K562 (cell line): ENCODE measurements at regions not wholly inside any gene's neighbourhood (a gene's known extent, or its start where the extent isn't known, plus 50 kb on each side); places are given as distances from the start of the nearest gene placed in this dataset.

Source experiments
- ATAC-seq: fragments of 200-7000 bp; cut with Tn5 transposase; 3 replicates; pipeline ENCODE4 v1.9.1; 2020; ENCODE audit warnings: moderate library complexity
- BruUV-seq: library from RNA; stranded (reverse); fragments of 400-500 nt; replicated peaks from 2 replicates; lab custom pipeline; 2021; lab: Mats Ljungman, UMichigan
- CTCF ChIA-PET: fragments of 300-600 bp; formaldehyde crosslinking; extraction: SDS; loops from one replicate; lab custom pipeline; 2021; ENCODE audit warnings: low intra/inter-chr PET ratio; lab: Yijun Ruan, JAX
- POLR2A ChIA-PET: fragments of 300-600, 350-650 bp; sonication (Branson Sonifier 250); formaldehyde crosslinking; extraction: SDS; loops from one replicate; lab custom pipeline; 2021; ENCODE audit warnings: antibody characterized with exemption, inconsistent platforms; lab: Yijun Ruan, JAX
- DNase-seq, 4 experiments: peaks; one replicate each; pipeline versions ENCODE4 v3.0.0 to v3.0.0-alpha.2; 2011 to 2018; ENCODE audit warnings: low spot score in 3 of 4, mixed read lengths in 3 of 4; ENCODE audit errors: extremely low read depth in 1 of 4
- FAIRE-seq: peaks from 2 replicates; lab custom pipeline; 2011; peaks lifted over from hg19 to GRCh38; lab: Jason Lieb, UNC
- H2AFZ ChIP-seq: 2 replicates; pipeline ENCODE4 v1.6.0; 2011; ENCODE audit warnings: low read depth, low read length, control low read depth, inconsistent platforms
- H3K27ac ChIP-seq: fragments of 200-600 bp; 3 replicates; pipeline ENCODE4 v1.8.0; 2011; ENCODE audit warnings: low read depth, mild to moderate bottlenecking, control low read depth, inconsistent platforms, low read length, moderate library complexity, mixed read lengths; ENCODE audit errors: extremely low read depth
- H3K27me3 ChIP-seq, 2 experiments: fragments of 300-600 bp in 1 of 2; 2 replicates in 1 of 2; 3 replicates in 1 of 2; pipeline versions ENCODE4 v1.6.0 to v1.8.0; 2011; ENCODE audit warnings: inconsistent platforms in 2 of 2, low read length in 2 of 2, mild to moderate bottlenecking in 1 of 2, mixed read lengths in 1 of 2, moderate library complexity in 1 of 2; ENCODE audit not compliant: control insufficient read depth in 2 of 2, insufficient read depth in 2 of 2
- H3K36me3 ChIP-seq: fragments of 300-600 bp; 3 replicates; pipeline ENCODE4 v1.8.0; 2011; ENCODE audit warnings: mild to moderate bottlenecking, low read length, inconsistent platforms; ENCODE audit not compliant: control insufficient read depth, insufficient read depth
- H3K4me1 ChIP-seq, 2 experiments: fragments of 200-600 bp in 1 of 2; replicated peaks in 1 of 2; 2 replicates in 1 of 2; 3 replicates in 1 of 2; pipeline versions ENCODE4 v1.5.1 to v1.8.0; 2011; ENCODE audit warnings: inconsistent platforms in 2 of 2, low read length in 2 of 2, mild to moderate bottlenecking in 1 of 2, mixed read lengths in 1 of 2, moderate library complexity in 1 of 2; ENCODE audit not compliant: control insufficient read depth in 2 of 2, insufficient read depth in 2 of 2
- H3K4me2 ChIP-seq: 2 replicates; pipeline ENCODE4 v1.6.1; 2011; ENCODE audit warnings: low read length, control low read depth, inconsistent platforms, mixed read lengths; ENCODE audit not compliant: insufficient read depth
- H3K4me3 ChIP-seq: fragments of 200-600 bp; sonication (generic), shearing (Covaris generic); 2 replicates; pipeline ENCODE4 v1.5.1; 2016; ENCODE audit warnings: control low read depth, inconsistent platforms
- H3K79me2 ChIP-seq: fragments of 200-600 bp; 3 replicates; pipeline ENCODE4 v1.8.0; 2011; ENCODE audit warnings: low read length, inconsistent platforms; ENCODE audit not compliant: control insufficient read depth, insufficient read depth
- H3K9ac ChIP-seq, 2 experiments: 2 replicates each; pipeline versions ENCODE4 v1.6.0 to v1.6.1; 2011; ENCODE audit warnings: low read depth in 2 of 2, low read length in 2 of 2, control low read depth in 1 of 2, inconsistent platforms in 1 of 2, mild to moderate bottlenecking in 1 of 2, mixed read lengths in 1 of 2; ENCODE audit not compliant: insufficient read depth in 1 of 2
- H3K9me1 ChIP-seq: one replicate; pipeline ENCODE4 v1.6.0; 2011; ENCODE audit warnings: inconsistent platforms, mild to moderate bottlenecking, low read length, moderate library complexity; ENCODE audit not compliant: control insufficient read depth, insufficient read depth
- H3K9me3 ChIP-seq: replicated peaks from 2 replicates; pipeline ENCODE4 v1.5.1; 2011; ENCODE audit warnings: low read depth, low read length, inconsistent platforms; ENCODE audit not compliant: control insufficient read depth, insufficient read depth
- H4K20me1 ChIP-seq: replicated peaks from 2 replicates; pipeline ENCODE4 v1.6.1; 2011; ENCODE audit warnings: low read length, inconsistent platforms, mixed read lengths; ENCODE audit not compliant: control insufficient read depth, insufficient read depth
- EP400 ChIP-seq: fragments of 450-650 bp; IDR thresholded peaks from 2 replicates; pipeline ENCODE4 v1.6.1; 2017; ENCODE audit warnings: antibody characterized with exemption, mild to moderate bottlenecking, moderate library complexity
- HNRNPK ChIP-seq: fragments of 200-400 bp; formaldehyde crosslinking; IDR thresholded peaks from one replicate; pipeline ENCODE4 v1.6.1; 2018; ENCODE audit warnings: mild to moderate bottlenecking, low read depth, low read length; ENCODE audit not compliant: poor library complexity, severe bottlenecking
- KDM5B ChIP-seq: fragments of 200-600 bp; sonication (generic); IDR thresholded peaks from 2 replicates; pipeline ENCODE4 v1.6.1; 2012; ENCODE audit warnings: low read depth, mild to moderate bottlenecking, moderate library complexity, low read length, control low read depth, inconsistent platforms; ENCODE audit not compliant: insufficient replicate concordance
- MIER1 ChIP-seq: fragments of 450-650 bp; IDR thresholded peaks from 2 replicates; pipeline ENCODE4 v1.6.1; 2016; ENCODE audit warnings: antibody characterized with exemption, mild to moderate bottlenecking, low read depth
- NR4A1 ChIP-seq, 2 experiments: fragments of 250-450 bp in 1 of 2; fragments of 450-650 bp in 1 of 2; sonication (Bioruptor Pico) in 1 of 2; IDR thresholded peaks; 2 replicates each; pipeline versions ENCODE4 v1.4.0 to v1.6.1; 2016 to 2020; ENCODE audit warnings: mild to moderate bottlenecking in 2 of 2, missing compliant biosample characterization in 1 of 2, missing genetic modification characterization in 1 of 2, moderate library complexity in 1 of 2
- PHTF2 ChIP-seq: fragments of 250-450 bp; sonication (Bioruptor Pico); IDR thresholded peaks from 2 replicates; pipeline ENCODE4 v1.5.0; 2021; ENCODE audit warnings: mild to moderate bottlenecking
- POLR2H ChIP-seq: IDR thresholded peaks from 2 replicates; pipeline ENCODE4 v1.6.1; 2016; ENCODE audit warnings: missing genetic modification characterization, low read depth, mild to moderate bottlenecking, control low read depth, missing compliant biosample characterization, moderate library complexity
- RHOXF2B ChIP-seq: fragments of 250-450 bp; sonication (Bioruptor Pico); conservative IDR thresholded peaks from 2 replicates; pipeline ENCODE4 v1.5.1; 2021
- RNF219 ChIP-seq: fragments of 250-450 bp; sonication (Bioruptor Pico); IDR thresholded peaks from 2 replicates; pipeline ENCODE4 v1.5.0; 2022; ENCODE audit warnings: mild to moderate bottlenecking
- STAT5B ChIP-seq: fragments of 250-450 bp; sonication (Bioruptor Pico); IDR thresholded peaks from 2 replicates; pipeline ENCODE4 v1.8.0; 2021; ENCODE audit warnings: mild to moderate bottlenecking, inconsistent platforms
- TAF1 ChIP-seq: IDR thresholded peaks from 2 replicates; pipeline ENCODE4 v1.6.1; 2011; ENCODE audit warnings: mild to moderate bottlenecking, low read length, moderate library complexity; ENCODE audit not compliant: insufficient read depth, control insufficient read depth, severe bottlenecking; ENCODE audit errors: extremely low read depth
- YBX1 ChIP-seq: fragments of 450-650 bp; IDR thresholded peaks from 2 replicates; pipeline ENCODE4 v1.7.1; 2016; ENCODE audit warnings: mild to moderate bottlenecking
- ZBTB2 ChIP-seq: fragments of 450-650 bp; IDR thresholded peaks from 2 replicates; pipeline ENCODE4 v1.6.1; 2016; ENCODE audit warnings: antibody characterized with exemption
- ZFPM2 ChIP-seq: fragments of 250-450 bp; sonication (Bioruptor Pico); IDR thresholded peaks from 2 replicates; pipeline ENCODE4 v1.5.1; 2022; ENCODE audit warnings: mild to moderate bottlenecking
- ZNF253 ChIP-seq: fragments of 250-450 bp; sonication (Bioruptor Pico); conservative IDR thresholded peaks from 2 replicates; pipeline ENCODE4 v1.6.1; 2021; ENCODE audit warnings: mild to moderate bottlenecking
- WGBS: fragments of 100-300 bp; shearing (Covaris generic); methylation state at CpG from one replicate; pipeline ENCODE4 v1.1.6; 2016; ENCODE audit warnings: low coverage, mixed read lengths; ENCODE audit not compliant: insufficient coverage; ENCODE audit errors: missing lambda C conversion rate; 5-methylcytosine and 5-hydroxymethylcytosine counted together
- in situ Hi-C: fragments of 300-500 bp; cut with MboI; formaldehyde crosslinking; loops from 4 replicates; pipeline ENCODE4 v1.15.0; 2018; ENCODE audit warnings: inconsistent platforms, mixed read lengths
- intact Hi-C: fragments of 100-400 bp; cut with micrococcal nuclease; formaldehyde crosslinking; loops from 2 replicates; pipeline ENCODE4 v1.14.2; 2022
- TF ChIP-seq, protein P1 (sequence below): fragments of 250-450 bp; sonication (Bioruptor Pico); IDR thresholded peaks from 2 replicates; pipeline ENCODE4 v1.6.1; 2021; ENCODE audit warnings: mild to moderate bottlenecking

- H2AFZ ChIP-seq, result no peak overlapping the region
- no peaks in the 10 kb centered on the region for H3K79me2 ChIP-seq
- H4K20me1 ChIP-seq, result 0 out of 2 replicates have a peak, but pooled peaks cover 6% of the 10 kb centered on the region
- intact Hi-C loops, result no loop called here
- DNase-seq (no peak), ATAC-seq (no peak), FAIRE-seq (no peak)
- BruUV-seq, result no TSS peak
- H3K9me1 ChIP-seq, result no peaks in the 10 kb centered on the region
- H3K4me3 ChIP-seq, result no peak overlapping the region
- CTCF ChIA-PET, result no interaction called here
- POLR2A ChIA-PET, result interaction anchor here (0.6 to 0.7 kb wide), 2 partner anchors 14 to 168 kb away, joined by 3 read pairs; no protein-coding TSS in a partner anchor
- no peak overlapping the region for H3K9ac ChIP-seq
- peaks cover 31 to 52% of the 10 kb centered on the region in 2 experiments for H3K27me3 ChIP-seq
- no peak for TF ChIP-seq STAT5B (CRISPR knock-in tag)
- TF ChIP-seq RHOXF2B, result no peak
- TF ChIP-seq ZNF253 (CRISPR knock-in tag), result no peak
- TF ChIP-seq KDM5B, result no peak
- TF ChIP-seq NR4A1 (CRISPR knock-in tag; IDR thresholded peaks at IDR 0.05), result no peak
- TF ChIP-seq NR4A1 (tag; IDR thresholded peaks at IDR 0.05), result no peak
- no peak for TF ChIP-seq ZFPM2 (CRISPR knock-in tag)
- TF ChIP-seq MIER1, result no peak
- TF ChIP-seq YBX1, result no peak
- no peak for TF ChIP-seq POLR2H (tag)
- no peak for TF ChIP-seq PHTF2 (CRISPR knock-in tag)
- TF ChIP-seq, protein P1, sequence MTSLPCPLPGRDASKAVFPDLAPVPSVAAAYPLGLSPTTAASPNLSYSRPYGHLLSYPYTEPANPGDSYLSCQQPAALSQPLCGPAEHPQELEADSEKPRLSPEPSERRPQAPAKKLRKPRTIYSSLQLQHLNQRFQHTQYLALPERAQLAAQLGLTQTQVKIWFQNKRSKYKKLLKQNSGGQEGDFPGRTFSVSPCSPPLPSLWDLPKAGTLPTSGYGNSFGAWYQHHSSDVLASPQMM, result no peak
- no peak for TF ChIP-seq HNRNPK
- TF ChIP-seq EP400, result no peak
- TF ChIP-seq TAF1, result no peak
- TF ChIP-seq RNF219, result no peak
- TF ChIP-seq ZBTB2, result no peak
- no peak overlapping the region for H3K4me2 ChIP-seq
- 0% methylated on average over 9 of the region's 9 CpGs for WGBS
- H3K27ac ChIP-seq, result no peak overlapping the region
- no peaks in the 10 kb centered on the region for H3K4me1 ChIP-seq
- in situ Hi-C loops, result no loop called here
- no peaks in the 10 kb centered on the region for H3K9me3 ChIP-seq
- H3K36me3 ChIP-seq, result no peaks in the 10 kb centered on the region
These were observed 99.4 kb downstream of the IRF8 start for GRCh38 chr16:85998171-85998867.
